Skeletal muscle cell (primary cell): ENCODE measurements at regions not wholly inside any gene's neighbourhood (a gene's known extent, or its start where the extent isn't known, plus 50 kb on each side); places are given as distances from the start of the nearest gene placed in this dataset.
"Not testable (repeated sequence)": the region's sequence is repeated elsewhere in the genome, so short reads cannot be mapped to it uniquely, and the experiment has no call there.

Source experiments
- DNase-seq: peaks from one replicate; pipeline ENCODE4 v3.0.0-alpha.2; 2010; ENCODE audit warnings: low read depth
- H3K4me3 ChIP-seq: 2 replicates; pipeline ENCODE4 v1.5.1; 2011; ENCODE audit warnings: low read depth, mild to moderate bottlenecking, control low read depth, low read length, moderate library complexity

DNA sequence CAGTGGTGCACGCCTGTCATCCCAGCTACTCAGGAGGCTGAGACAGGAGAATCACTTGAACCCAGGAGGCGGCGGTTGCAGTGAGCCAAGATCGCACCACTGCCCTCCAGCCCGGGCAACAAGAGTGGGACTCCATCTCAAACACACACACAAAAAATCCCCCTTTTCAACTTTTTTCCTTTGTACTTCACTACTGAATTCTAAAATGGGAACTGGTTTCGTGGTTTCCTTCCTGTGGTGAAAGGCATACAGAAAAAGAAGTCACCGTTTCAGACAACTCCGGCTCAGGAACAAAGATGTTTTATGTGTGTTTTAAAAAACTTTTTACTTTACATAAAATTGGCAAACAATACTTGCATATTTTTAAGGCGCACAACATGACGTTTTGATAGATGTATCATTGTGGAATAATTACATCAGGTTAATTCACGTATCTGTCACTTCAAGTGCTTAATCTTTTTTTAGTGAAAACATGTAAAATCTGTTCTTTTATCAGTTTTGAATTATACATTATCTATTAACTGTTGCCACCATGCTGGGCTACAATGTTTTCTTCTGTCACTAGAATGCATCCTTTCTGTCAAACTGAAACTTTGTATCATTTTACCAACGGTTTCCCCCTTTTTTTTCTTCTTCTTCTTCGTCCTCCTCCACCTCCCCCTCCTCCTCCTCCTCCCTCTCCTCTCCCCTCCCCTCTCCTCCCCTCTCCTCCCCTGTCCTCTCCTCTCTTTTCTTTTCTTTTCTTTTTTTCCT, 186.0 kb downstream of the CRLF2 start:
- no peak overlapping the region for H3K4me3 ChIP-seq
- no peak for DNase-seq

DNA sequence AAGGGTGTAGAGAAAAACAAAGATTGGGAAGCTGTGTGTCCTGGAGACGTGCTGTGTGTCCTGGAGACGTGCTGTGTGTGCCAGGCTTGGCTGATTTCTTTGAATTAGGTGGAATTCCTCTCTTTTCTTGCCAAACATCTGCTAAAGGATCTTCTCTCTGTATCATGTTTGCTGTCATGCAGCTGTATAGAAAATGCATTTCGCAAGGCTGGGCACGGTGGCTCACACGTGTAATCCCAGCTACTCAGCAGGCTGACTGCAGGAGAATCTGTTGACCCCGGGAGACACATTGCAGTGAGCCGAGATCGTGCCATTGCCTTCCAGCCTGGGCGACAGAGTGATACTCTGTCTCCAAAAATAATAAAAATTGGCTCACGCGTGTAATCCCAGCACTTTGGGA, 187.0 kb downstream of the CRLF2 start:
- H3K4me3 ChIP-seq: no peak overlapping the region
- no peak for DNase-seq

DNA sequence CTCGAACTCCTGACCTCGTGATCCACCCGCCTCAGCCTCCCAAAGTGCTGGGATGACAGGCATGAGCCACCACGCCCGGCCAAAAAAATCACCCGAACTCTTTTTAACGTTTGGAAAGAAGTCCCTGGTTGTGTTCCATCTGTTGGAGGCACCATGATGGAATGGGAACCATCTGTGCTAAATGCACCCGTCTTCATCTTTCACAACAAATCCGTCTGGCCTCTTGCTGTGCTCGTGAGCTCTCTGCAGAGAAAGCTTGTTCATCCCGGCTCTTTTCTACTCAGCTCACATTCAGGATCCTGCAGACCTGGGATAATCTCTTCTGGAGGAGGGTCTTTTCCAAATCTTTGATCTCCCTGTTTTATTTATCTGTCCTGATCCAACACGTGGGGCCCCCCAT, 188.8 kb downstream of the CRLF2 start:
- H3K4me3 ChIP-seq: no peak overlapping the region
- DNase-seq: no peak

DNA sequence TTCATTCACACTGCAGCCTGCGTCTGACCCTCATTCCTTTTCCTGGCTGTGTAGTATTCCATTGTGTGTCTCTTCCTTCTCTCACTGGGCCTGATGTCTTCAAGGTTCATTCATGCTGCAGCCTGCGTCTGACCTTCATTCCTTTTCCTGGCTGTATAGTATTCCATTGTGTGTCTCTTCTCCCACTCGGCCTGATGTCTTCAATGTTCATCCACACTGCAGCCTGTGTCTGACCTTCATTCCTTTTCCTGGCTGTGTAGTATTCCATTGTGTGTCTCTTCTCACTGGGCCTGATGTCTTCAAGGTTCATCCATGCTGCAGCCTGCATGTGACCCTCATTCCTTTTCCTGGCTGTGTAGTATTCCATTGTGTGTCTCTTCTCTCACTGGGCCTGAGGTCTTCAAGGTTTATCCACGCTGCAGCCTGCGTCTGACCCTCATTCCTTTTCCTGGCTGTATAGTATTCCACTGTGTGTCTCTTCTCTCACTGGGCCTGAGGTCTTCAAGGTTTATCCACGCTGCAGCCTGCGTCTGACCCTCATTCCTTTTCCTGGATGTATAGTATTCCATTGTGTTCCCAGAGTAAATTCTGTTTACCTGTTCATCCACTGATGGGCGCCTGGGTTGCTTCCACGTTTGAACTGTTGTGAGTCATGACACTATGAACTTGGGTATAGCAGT, 191.0 kb downstream of the CRLF2 start:
- DNase-seq, H3K4me3 ChIP-seq: not testable (repeated sequence)

DNA sequence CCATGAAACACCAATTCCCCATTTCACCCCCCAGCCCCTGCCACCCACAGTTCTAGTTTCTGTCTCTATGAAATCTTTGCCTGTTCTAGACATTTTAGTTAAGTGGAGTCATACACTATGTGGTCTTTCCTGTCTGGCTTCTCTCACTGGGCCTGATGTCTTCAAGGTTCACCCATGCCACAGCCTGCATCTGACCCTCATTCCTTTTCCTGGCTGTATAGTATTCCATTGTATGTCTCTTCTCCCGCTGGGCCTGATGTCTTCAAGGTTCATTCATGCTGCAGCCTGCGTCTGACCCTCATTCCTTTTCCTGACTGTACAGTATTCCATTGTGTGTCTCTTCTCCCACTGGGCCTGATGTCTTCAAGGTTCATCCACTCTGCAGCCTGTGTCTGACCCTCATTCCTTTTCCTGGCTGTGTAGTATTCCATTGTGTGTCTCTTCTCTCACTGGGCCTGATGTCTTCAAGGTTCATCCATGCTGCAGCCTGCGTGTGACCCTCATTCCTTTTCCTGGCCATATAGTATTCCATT, 191.7 kb downstream of the CRLF2 start:
- no peak for DNase-seq
- no peak overlapping the region for H3K4me3 ChIP-seq

DNA sequence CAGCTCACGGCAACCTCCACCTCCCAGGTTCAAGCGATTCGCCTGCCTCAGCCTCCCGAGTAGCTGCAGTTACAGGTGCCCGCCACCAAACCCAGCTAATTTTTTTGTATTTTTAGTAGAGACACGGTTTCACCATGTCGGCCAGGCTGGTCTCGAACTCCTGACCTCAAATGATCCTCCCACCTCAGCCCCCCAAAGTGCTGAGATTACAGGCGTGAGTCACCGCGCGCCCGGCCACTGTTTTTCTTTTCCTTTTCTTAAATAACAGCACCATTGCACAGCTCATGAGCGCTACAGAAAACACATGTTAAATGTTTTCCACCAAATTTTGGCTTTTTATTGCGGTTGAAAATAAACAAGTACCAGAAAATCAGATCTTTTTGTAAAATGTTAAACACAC, 195.5 kb downstream of the CRLF2 start:
- H3K4me3 ChIP-seq, DNase-seq: not testable (repeated sequence)

DNA sequence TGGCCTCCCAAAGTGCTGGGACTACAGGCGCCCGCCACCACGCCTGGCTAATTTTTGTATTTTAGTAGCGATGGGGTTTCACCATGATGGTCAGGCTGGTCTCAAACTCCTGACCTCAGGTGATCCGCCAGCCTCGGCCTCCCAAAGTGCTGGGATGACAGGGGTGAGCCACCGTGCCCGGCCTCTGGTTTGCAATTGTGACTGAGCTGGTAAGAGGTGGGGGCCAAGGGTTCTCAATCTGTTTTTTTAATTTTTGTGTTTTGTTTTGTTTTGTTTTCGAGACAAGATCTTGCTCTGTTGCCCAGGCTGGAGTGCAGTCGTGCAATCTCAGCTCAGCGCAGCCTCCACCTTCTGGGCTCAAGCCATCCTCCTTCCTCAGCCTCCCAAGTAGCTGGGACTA, 196.2 kb downstream of the CRLF2 start:
- not testable (repeated sequence) for DNase-seq, H3K4me3 ChIP-seq

DNA sequence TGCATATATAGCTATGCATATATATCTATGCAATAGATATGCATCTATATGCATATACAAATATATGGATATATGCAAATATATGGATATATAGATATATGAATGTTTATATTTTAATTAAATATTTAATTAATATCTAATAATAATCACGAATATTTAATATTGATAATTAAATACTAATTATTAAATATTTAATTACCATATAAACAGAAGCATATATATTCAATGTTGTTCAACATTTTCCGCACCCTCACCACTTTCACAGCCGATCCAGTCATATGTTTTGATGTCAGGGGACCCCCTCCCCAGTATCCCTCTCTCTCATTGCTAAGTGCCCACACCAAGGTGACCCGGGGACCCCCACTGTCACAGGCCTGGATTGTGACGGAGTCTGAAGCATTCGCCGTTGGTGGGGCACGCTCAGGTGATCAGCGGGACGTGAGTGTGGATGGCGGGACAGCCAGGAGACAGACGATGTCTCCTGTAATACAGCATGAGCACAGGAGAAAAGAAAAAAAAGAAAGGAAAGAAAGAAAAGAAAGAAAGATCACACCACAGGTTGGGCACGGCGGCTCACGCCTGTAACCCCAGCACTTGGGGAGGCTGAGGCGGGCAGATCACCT, 199.7 kb downstream of the CRLF2 start:
- DNase-seq: no peak
- H3K4me3 ChIP-seq: no peak overlapping the region

DNA sequence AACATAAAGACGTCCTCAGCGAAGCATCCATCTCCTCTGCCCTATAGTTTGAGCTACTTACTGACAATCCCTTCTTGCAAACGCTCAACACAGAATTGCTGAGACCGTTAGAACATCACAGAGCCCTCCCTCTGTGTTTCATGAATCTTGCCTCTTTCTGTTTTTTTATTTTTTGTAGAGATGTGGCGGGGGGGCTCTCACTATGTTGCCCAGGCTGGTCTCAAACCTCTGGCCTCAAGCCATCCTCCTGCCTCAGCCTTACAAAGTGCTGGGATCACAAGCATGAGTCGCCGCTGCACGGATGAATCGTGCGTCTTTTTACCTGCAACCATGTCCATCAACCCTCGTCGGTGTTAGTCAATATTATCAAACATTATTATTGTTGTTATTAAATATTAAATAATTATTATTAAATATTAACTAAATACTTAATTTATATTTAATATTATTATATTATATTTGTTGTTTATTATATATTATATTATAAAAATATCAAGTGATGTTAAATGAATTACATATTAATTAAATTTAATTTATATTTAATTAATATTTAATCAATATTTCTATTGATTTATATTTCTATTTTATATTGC, 200.7 kb downstream of the CRLF2 start:
- no peak for DNase-seq

DNA sequence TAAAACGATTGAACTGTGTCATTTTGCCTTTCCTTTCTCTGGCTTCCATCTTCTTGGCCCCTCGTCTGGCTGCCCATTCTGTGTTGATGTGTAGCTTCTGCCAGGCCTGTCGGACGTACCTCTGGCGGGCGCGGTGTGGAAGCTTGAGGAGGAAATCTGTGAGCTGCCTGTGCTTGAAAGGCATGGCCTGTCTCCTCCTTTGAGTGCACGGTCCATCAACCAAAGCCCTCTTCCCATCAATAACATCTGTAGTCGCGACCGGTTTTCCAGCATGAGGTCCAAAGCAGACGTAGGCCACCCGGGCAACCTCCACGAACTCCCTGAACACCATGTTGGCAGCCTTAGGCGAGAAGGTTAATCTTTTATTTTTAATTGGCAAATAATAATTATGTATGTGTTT, 202.7 kb downstream of the CRLF2 start:
- H3K4me3 ChIP-seq: no peak overlapping the region
- no peak for DNase-seq

More for the DNA sequence above, 200.7 kb downstream of the CRLF2 start:
- H3K4me3 ChIP-seq: no peak overlapping the region

DNA sequence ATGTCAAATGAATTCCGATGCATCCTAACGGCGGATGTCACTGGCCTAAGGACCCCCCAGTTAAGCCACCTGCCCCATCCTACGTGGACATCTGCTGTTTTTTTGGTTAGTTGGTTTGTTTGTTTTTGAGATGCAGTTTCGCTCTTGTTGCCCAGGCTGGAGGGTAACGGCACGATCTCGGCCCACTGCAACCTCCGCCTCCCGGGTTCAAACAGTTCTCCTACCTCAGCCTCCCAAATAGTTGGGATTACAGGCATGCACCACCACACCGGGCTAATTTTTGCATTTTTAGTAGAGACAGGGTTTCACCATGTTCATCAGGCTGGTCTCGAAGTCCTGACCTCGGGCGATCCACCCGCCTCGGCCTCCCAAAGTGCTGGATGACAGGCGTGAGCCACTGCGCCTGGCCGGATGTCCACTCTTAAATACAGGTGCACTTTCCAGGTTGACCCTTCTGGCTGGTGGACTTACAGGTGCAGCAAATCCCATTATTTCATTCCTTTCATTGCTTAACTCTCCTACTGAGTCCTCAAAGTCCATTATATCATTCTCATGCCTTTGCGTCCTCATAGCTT, 206.2 kb downstream of the CRLF2 start:
- DNase-seq: no peak
- no peak overlapping the region for H3K4me3 ChIP-seq

DNA sequence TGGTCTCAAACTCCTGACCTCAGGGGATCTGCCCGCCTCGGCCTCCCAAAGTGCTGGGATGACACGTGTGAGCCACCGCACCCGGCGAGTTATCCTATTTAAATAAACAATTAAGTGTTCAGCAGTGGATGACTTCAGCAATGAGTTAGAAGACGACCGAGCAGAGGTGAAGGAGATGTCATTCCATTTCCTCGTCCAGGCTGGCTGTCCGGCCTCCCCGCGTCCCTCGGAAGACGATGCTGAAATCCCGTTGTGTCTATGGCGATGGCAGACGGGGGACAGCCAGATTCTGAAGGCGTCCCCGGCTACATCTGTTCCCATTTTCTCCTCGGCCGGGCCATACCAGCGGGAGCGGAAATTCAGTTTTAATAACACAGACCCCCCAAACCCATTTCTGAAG, 209.8 kb downstream of the CRLF2 start:
- DNase-seq: no peak
- no peak overlapping the region for H3K4me3 ChIP-seq

DNA sequence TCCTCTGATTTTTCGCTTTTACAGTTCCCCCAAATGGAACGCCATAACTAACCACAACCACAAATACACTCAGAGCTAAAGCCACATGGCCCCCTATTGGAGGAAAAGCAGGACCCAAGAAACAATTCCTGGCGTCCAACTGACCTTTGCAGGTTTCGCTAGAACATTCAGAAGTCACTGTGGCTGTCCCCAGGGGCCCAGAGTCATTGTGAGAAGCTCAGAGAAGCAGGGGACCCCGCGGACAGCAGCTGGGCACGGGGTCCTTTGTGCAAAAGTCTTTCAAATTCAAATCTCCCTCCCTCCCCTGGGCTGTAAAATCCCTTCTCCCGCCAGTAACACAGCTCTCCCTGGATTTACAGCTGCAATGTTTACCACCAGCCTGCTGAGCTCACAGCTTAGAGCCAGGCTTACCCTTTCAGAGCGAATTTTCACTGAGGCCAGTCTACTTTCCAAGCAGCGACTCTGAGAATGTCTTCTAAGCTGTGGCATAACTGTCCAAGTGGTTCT, 214.8 kb downstream of the CRLF2 start:
- H3K4me3 ChIP-seq: no peak overlapping the region
- DNase-seq: no peak

DNA sequence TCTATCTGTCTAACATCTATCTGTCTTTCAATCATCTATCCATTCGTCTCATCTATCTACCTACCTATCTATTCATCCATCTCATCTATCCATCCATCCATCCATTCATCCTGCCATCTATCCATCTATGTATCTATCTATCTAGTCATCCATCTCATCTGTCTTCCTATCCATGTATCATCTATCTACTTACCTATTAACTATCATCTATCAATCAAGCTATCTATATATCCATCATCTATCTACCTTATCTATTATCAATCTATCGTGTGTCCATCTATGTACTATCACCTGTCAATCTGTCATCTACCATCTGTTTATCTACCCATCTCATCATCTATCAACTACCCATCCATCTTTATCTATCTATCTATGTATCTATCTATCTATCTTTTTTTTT, 217.7 kb downstream of the CRLF2 start:
- DNase-seq: no peak
- H3K4me3 ChIP-seq: no peak overlapping the region

DNA sequence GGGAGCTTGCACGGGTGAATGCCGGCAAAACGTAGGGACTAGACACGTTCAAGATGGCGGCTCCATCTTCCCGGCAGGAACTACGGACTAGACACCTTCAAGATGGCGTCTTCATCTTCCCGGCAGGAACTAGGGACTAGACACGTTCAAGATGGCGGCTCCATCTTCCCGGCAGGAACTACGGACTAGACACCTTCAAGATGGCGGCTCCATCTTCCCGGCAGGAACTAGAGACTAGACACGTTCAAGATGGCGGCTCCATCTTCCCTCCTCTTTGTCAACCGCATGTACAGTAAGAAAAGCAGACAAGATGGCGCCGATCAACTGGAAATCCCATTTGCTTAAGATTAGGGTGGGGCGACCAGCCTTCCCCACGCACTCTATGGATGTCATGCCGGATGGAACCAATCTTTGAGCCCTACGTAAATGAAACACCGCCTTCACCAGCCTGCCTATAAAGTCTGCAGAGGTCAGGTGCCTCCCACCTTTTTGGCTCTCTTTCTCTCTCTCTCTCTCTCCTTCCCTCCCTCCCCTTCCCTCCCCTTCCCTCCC, 222.4 kb downstream of the CRLF2 start:
- DNase-seq: peak; percentile 83
- H3K4me3 ChIP-seq: peak overlapping the region; percentile 26

DNA sequence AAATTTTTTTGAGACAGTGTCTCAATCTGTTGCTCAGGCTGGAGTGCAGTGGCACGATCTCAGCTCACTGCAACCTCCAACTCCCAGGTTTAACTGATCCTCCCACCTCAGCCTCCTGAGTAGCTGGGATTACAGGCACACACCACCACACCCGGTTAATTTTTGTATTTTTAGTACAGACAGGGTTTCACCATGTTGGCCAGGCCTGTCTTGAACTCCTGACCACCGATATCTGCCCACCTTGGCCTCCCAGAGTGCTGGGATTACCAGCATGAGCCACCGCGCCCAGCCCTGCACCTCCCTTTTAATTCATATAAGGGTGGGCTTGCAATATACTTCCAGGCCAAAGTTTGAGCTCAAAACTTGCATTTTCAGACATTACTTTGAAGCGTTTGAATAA, 223.9 kb downstream of the CRLF2 start:
- H3K4me3 ChIP-seq, DNase-seq: not testable (repeated sequence)

DNA sequence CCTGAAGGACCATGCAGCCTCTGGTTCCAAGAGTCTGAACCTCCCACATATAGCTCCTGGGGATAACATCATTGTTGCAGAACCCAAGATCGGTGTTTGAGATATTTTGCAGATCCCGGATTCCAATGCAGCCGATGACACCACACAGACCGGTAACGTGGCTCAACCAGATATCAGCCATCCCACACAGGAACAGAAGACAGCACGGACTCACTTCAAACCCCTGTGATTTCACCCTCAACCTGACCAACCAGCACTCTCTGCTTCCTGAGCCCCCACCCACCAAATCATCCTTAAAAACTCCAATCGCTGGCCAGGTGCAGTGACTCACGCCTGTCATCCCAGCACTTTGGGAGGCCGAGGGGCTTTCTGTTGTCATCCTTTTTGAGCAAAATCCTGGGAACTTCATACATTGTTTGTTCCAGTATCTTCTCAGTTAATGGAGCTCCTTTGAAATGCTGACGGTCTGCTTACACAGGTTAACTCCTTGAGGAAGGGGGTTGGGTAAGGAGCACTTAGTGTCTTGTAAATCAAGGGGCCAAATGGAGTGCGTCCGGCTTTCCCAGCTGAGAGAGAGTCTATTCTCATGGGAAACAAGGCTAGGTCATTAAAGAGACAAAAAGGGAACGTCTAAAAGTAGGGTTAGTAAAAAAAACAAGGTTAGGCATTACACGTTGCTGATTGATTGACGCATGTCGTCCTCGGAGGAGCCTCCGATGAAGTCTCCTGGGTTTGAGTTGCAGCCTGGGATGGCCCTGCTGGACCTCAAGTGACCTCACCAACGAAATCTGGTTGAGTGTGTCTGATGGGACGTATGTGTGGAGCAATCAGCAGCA, 230.4 kb downstream of the CRLF2 start:
- H3K4me3 ChIP-seq: no peak overlapping the region
- DNase-seq: no peak

DNA sequence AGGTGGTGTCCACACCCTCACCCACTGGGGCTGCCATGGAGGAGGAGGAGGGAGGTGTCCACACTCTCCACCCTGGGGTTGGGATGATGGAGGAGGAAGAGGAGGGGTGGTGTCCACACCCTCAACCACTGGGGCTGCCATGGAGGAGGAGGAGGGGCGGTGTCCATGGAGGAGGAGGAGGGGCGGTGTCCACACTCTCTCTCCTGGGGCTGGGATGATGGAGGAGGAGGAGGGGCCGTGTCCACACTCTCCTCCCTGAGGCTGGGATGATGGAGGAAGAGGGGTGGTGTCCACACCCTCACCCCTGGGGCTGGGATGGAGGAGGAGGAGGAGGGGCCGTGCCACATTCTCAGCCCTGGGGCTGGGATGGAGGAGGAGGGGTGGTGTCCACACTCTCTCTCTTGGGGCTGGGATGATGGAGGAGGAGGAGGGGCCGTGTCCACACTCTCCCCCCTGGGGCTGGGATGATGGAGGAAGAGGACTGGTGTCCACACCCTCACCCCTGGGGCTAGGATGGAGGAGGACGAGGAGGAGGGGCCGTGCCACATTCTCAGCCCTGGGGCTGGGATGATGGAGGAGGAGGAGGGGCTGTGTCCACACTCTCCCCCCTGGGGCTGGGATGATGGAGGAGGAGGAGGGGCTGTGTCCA, 231.7 kb downstream of the CRLF2 start:
- no peak for DNase-seq
- H3K4me3 ChIP-seq: no peak overlapping the region
